NCI-H82 (cell line): ENCODE measurements at regions not wholly inside any gene's neighbourhood (a gene's known extent, or its start where the extent isn't known, plus 50 kb on each side); places are given as distances from the start of the nearest gene placed in this dataset.
A peak's percentile ranks its signal among the peaks of the same experiment; 100 is the strongest.
"Not testable (repeated sequence)": the region's sequence is repeated elsewhere in the genome, so short reads cannot be mapped to it uniquely, and the experiment has no call there.

Experiments used
- DNase-seq: peaks from one replicate; lab custom pipeline; 2025; lab: John Stamatoyannopoulos, UW

DNA sequence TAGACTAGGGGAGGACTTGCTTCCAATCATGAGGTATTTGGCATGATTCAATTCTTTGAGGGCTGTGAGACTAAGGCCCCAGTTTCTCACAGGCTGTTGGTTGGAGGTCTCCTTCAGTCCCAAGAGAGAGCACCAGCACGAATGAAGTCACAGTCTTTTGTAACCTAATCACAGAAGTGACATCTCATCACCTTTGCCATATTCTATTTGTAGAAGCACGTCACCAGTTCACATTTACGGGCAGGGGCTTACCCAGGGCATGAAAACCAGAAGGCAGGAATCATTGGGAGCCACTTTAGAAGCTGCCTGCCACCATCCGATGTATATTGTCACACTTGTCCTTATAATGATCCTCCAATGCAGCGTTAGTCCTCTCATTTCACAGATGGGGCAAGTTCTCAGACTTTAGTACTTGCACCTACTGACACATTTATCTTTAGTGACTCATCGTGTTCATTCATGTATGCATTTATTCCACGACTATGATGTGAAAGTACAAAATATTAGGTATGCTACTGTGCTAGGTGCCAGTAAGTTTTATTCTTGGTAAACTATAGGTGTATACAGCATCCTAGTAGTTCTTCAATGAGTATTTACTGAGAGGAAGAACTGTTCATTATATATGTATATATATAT is 163.8 kb upstream of the PGRMC2 start:
- DNase-seq = no peak

DNA sequence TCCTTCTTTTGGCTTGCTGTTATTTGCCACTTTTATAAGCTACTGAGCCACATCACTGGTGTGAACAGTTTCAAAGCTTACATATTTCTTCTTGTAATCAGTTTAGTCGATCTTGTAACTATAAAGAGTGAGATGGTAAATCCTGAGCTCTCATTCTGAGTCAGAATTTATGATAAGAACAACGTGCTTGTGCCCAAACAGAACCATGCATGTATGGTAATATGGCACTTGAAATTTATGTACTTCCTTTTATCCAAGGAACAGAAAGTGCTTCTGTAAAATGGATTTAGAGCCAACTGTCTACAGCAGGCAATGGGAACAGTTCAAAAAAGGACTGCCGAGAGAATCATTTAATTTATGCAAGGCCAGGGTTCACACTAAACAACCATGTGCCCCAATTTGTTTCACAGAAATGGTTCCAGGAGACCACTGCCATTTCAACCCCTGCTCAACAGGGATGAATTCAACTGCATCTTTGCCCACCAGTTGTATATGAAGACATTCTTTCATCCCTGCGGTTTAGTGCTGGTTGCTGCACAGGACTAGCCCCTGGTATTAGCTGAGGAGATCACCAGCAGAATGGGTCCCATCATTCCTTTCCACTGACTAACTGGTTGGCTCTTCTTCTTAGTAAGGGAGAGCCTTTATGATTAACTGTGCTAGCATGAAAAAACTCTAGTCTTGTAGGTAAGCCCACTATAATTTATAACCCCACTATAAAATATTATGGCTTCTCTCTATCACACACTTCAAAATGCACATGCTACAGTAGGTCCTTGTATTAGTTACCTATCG is 162.9 kb upstream of the PGRMC2 start:
- DNase-seq = no peak

DNA sequence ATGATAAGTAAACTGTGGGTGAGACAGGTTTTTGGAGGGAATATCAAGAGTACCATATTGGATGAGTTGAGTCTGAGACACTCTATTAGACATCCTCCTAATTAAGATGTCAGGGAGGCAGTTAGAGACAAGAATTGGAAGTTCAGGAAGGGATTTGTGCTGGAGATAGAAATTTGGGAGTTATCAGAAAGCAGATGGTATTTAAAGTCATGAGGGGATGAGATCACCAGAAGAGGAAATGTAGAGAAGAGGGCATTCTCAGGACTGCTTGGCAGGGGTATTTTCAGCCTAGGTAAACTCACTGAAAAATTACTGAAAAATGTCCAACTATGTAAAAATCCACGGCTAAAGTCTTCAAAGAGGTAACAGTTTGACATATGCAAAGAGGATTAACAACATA is 161.6 kb upstream of the PGRMC2 start:
- DNase-seq = no peak

DNA sequence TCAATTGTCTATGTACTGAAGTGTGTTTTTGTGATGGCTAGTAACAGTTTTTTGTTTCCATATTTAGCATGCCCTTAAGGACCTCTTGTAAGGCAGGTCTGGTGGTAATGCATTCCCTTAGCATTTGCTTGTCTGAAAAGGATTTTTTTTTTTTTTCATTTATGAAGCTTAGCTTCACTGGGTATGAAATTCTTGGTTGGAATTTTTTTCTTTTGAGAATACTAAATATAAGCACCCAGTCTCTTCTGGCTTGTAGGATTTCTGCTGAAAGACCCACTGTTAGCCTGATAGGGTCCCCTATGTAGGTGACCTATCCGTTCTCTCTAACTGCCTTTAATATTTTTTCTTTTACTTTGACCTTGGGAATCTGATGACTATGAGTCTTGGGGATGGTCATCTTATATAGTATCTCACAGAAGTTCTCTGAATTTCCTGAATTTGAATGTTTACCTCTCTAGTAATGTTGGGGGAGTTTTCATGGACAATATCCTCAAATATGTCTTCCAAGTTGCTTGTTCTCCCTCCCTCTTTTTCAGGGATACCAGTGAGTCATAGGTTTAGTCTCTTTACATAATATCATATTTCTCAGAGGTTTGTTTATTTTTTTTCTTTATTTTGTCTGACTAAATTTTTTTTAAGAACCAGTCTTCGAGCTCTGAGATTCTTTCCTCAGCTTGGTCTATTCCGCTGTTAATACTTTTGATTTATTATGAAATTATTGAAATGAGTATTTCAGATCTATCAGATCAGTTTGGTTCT is 157.1 kb upstream of the PGRMC2 start:
- no peak for DNase-seq

DNA sequence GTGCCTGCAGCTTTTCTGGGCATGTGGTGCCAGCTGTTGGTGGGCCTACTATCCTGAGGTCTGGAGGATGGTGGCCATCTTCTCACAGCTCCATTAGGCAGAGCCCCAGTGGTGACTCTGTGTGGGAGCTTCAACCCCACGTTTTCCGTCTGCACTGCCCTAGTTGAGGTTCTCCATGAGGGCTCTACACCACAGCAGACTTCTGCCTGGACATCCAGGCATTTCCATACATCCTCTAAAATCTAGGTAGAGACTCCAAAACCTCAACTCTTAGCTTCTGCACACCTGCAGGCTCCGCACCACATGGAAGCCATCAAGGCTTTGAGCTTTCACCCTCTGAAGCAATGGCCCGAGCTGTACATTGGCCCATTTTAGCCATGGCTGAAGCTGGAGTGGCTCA is 153.3 kb upstream of the PGRMC2 start:
- DNase-seq = no peak

DNA sequence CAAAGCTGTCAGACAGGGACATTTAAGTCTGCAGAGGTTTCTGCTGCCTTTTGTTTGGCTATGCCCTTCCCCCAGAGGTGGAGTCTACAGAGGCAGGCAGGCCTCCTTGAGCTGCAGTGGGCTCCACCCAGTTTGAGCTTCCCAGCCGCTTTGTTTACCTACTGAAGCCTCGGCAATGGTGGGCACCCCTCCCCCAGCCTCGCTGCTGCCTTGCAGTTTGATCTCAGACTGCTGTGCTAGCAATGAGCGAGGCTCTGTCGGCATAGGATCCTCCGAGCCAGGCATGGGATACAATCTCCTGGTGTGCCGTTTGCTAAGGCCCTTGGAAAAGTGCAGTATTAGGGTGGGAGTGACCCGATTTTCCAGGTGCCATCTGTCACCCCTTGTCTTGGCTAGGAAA is 149.4 kb upstream of the PGRMC2 start:
- not testable (repeated sequence) for DNase-seq

DNA sequence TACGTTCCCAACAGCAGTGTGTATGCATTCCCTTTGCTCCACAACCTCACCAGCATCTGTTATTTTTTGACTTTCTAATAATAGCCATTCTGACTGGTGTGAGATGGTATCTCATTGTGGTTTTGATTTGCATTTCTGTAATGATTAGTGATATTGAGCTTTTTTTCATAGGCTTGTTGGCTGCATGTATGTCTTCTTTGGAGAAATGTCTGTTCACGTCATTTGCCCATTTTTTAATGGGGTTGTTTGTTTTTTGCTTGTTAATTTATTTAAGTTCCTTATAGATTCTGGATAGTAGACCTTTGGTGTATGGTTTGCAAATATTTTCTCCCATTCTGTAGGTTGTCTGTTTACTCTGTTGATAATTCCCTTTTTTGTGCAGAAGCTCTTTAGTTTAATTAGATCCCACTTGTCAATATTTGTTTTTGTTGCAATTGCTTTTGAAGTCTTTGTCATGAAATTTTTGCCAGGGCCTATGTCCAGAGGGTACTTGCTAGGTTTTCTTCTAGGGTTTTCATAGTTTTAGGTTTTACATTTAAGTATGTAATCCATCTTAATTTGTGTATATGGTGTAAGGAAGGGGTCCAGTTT is 141.5 kb upstream of the PGRMC2 start:
- not testable (repeated sequence) for DNase-seq

DNA sequence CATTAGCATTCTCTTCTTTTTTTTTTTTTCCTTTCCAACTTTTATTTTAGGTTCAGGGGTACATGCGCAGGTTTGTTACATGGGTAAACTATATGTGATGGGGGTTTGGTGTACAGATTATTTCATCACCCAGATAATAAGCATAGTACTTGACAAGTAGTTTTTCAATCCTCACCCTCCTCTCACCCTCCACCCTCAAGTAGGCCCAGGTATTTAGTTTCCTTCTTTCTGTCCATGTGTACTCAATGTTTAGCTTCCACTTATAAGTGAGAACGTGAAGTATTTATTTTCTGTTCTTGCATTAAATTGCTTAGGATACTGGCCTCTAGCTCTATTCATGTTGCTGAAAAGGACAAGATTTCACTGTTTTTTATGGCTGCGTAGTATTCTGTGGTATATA is 140.8 kb upstream of the PGRMC2 start:
- DNase-seq = no peak

DNA sequence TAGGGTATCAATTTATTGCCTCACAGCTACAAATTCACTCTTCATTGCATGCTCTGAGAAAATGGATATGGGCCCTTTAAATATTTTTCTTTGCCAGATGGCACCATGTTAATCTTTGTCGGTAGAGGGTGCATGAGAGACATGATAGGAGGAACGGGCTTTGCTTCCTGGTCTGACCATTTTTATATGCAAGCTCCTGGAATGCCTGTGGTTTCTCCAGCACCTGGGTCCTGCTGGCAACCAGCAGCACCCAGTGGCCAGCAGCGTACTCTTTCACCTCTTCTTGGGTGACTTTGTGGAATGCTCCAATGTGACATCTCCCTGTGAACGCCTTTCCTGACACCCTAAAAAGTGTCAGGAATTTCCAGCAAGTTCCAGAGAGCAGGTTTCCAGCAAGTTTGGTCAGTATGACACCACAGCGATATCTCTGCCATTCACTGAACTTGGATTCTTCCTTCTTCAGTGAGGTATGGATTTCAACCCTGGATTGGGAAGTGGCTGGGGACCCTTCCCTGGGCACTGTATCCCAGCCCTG is 140.3 kb upstream of the PGRMC2 start:
- DNase-seq = peak; percentile 77

DNA sequence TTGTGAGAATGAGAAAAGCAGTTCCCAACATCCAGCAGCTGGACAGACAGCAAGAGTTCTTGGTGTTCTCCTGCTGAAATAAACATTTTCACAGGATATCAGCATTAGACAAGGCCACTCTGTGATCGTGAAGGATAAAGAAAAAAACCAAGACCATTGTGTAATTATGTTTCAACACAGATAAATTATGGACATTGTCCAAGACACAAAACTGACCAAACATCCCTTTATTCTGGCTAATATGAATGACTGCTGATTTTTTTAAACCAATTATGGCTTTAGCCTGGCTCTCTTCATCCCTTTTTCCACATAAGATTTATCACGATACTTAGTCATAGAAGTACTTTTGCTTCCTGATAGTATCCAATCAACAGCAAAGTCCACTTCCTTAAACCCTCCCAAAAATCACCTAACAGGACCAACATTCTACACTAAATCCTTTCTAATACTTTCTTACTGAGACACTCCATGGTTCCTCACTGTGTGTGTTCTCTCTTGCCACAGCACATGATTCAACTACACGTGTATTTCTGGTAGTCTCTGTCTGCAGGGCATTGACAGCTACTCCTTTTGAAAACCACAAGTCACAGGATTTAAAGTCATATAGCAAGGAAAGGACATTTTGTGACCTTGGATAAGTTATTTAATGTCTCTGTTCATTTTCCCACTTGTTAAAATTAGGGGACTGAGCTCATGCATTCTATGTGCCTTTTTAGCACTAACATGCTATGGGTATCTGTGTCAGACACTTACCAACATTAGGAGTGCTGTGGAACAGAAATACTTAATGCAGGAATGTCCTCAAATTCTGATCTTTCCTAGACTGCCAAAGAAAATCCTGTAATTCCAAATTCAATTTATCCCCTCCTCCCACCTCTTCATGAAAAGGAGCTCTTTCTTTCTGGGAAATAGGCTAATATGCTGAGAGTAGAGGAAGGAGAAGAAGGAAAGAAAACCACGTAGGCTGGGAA is 137.2 kb upstream of the PGRMC2 start:
- no peak for DNase-seq

DNA sequence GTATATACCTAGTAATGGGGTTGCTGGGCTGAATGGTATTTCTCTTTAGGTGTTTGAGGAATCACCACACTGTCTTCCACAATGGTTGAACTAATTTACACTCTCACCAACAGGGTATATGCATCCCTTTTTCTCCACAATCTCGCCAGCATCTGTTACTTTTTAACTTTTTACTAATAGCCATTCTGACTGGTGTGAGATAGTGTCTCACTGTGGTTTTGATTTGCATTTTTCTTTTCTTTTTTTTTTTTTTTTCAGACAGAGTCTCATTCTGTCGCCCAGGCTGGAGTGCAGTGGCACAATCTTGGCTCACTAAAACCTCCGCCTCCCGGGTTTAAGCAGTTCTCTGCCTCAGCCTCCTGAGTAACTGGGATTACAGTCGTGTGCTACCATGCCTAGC is 134.7 kb upstream of the PGRMC2 start:
- DNase-seq = not testable (repeated sequence)

DNA sequence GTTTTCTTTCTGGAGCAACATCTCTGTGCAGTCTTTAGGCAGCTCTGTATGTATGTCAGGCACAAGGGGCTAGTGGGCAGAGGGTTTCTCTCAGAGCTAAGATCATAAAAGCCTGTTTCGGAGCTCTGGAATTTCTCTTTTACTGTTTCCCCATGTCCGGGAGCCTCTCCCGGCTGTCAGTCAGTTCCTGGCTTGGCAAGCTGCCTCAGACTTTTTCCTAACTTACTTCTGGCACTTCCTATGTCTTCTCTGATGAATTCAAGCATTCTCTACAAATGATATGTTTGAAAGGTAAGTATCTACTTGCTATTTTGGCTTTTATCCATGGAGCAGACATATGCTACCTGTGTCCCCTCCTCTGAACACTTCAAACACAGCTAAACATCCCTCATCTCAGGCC is 129.3 kb upstream of the PGRMC2 start:
- DNase-seq = no peak

DNA sequence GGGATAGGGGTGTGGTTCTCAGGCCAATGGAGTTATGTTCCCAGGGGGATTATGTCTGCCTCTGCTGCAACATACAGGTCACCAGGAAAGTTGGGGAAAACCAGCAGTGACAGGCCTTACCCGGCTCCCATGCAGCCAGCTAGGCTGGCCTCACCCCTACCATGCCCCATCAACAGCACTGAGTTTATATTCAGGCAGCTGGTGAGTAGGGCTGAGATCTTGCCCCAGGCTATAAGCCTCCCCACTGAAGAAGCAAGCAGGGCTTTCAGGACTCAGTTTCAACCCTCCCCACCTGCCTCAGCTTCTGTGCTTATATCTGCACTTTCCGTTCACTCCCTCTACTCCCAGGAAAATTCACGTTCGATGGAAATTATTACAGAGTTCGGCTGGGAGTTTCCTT is 122.4 kb upstream of the PGRMC2 start:
- no peak for DNase-seq

DNA sequence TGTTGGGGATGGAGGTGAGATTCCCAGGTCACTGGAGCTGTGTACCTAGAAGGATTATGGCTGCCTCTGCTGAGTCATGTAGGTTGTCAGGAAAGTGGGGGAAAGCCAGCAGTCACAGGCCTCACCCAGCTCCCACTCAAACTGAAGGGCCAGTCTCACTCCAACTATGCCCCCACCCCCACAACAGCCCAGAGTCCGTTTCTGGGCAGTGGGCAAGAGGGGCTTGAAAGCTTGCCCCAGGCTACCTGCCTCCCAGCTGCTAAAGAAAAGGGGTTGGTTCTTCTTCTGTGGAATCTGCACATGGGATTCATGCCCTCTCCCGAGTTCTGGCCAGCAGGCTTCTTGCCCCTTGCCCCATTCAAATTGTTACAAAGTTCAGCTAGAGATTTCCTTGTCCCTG is 116.0 kb upstream of the PGRMC2 start:
- DNase-seq = no peak

DNA sequence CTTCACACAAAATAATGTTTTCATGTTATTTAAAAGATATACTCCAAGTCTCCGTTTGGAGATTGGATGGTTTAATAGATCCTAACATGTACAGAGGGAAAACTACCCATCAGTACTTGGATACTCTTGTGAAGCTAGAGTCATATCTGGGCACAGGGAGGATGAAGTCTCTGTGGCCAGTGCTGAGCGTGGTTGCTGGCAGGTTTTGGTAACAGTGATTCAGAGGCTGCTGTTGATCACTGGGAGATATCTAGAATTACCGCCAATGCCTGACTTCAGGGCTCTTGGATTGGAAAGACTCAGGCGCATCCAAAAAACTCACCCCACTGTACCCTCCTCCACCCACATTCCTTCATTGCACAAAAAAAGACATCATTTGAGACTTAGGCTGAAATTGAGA is 107.2 kb upstream of the PGRMC2 start:
- no peak for DNase-seq

DNA sequence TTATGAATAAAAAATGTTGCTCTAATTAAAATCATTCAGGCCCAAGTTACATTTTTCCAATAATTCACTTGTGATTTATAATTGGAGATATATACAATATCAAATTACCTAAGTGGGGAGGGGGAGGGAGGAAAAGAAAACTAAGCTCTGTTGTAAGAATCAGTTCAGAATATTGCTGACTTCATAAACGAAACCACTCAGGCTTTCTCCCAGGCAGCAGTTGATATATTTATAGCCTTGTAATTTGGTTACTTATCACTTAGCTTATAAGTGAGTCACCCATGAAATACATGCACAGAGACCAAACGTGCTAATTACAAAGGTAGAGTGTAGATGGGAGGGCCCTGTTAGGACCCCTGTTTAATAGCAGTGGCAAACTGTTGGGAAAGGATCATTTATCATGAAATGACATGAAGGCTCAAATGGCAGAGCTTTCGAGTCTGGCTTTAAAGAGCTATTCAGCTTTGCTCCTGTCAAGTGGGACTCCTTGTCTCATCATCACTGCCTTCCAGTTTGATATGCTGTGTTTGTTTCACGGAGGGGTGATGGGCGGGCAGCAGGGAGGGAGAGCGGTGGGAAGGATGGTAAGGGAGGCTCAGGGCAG is 105.6 kb upstream of the PGRMC2 start:
- DNase-seq = no peak

DNA sequence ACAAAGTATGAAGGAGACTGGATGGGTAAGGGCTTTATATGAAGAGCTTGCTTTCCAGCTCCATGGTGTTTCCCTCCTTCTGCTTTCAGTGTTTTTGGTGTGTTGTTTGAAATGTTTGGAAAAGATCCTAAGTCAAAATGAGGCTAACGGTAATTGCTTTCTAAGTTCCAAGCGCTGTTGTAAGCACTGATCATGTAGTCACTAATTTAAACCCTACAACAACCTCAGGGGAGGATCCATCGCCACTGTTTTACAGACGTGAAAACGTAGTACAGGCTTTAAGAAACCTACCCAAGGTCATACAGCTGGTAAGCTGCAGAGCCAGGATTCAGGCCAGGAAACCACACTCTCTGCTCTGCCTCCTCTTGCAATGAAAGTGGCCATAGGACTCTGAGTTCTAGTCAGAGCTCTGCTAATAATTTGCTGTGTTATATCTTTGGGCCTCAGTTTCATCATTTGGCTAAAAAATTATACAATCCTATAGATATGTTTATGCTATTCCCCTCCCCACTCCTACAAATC is 102.9 kb upstream of the PGRMC2 start:
- DNase-seq = no peak

DNA sequence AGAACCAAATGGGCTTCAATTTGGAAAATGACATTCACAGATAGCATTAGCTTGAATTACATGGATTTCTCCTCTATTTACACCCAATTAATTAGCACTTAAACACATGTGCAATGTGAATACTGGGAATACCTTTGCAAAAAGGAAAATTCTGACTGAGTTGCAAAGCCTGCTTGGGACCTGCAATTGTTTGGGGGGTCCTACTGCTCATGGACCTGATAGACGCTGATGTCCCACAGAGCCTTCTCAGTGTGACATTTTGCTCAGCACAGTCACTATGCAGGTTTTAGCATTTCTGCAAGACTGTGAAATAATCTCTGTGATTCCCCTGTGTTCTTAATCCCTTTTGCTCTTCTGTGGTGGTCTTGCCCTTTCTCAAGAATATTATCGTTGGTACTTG is 101.2 kb upstream of the PGRMC2 start:
- DNase-seq = no peak

DNA sequence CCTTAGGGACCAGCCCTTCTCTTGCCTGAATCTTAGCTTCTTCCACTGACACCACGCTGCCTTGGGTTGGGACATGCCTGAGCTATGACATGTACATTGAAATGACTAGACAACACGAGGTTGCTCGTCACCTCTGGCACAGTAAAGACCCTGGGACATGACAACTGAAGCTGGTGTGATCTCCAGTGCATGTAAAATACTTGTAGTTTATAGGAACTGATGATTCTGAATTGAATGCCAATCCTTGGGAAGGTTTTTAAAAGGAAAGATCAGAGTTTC is 100.7 kb upstream of the PGRMC2 start:
- no peak for DNase-seq

DNA sequence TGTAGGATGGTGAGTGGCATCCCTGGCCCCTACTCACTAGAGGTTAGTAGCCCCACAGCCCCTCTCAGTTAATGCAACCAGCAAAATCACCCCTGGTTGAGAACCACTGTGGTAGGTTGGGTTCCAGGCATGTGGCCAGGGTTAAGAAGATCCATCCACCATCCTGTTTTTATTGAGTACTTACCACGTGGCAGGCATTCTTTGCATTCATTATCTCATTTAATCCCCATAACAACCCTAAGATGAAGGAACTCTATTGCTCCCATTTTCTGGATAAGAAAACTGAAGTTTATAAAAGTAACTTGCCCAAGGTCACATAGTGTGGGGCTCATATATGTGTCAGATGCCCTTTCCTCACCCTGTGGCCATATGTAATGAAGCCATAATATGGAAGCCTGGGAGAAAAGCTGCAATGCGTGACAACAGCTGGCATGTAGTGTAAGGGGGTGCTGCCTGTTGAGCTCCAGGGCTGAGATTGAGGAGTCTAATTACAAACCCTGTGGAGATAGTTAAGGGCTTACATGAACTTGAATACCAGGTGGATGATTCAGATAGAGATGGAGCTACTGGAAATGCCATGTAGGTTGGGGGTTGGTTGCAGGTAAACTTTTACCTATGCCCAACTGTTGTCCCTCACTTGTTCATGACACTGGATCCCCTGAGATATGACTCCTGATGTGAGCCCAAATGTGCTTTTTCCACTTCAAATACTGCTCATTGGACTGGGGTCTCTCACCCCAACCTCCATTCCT is 100.2 kb upstream of the PGRMC2 start:
- no peak for DNase-seq
